GM23248 (cell line): ENCODE measurements at regions not wholly inside any gene's neighbourhood (a gene's known extent, or its start where the extent isn't known, plus 50 kb on each side); places are given as distances from the start of the nearest gene placed in this dataset.
"Not testable (repeated sequence)": the region's sequence is repeated elsewhere in the genome, so short reads cannot be mapped to it uniquely, and the experiment has no call there.

Source experiments
- DNase-seq: peaks from one replicate; pipeline ENCODE4 v3.0.0-alpha.2; 2015
- H2AFZ ChIP-seq: fragments of 200-600 bp; sonication (generic); 2 replicates; pipeline ENCODE4 v1.6.1; 2016; ENCODE audit warnings: antibody characterized with exemption
- H3F3A ChIP-seq: fragments of 200-600 bp; sonication (generic); 2 replicates; pipeline ENCODE4 v1.6.1; 2016; ENCODE audit warnings: mild to moderate bottlenecking, antibody characterized with exemption, mixed run types; ENCODE audit not compliant: insufficient read depth
- H3K27ac ChIP-seq: fragments of 200-600 bp; sonication (generic); 2 replicates; pipeline ENCODE4 v1.5.1; 2016; ENCODE audit warnings: mild to moderate bottlenecking
- H3K27me3 ChIP-seq: fragments of 200-600 bp; sonication (generic); replicated peaks from 2 replicates; pipeline ENCODE4 v1.6.1; 2016; ENCODE audit warnings: mild to moderate bottlenecking; ENCODE audit not compliant: insufficient read depth
- H3K36me3 ChIP-seq: fragments of 200-600 bp; sonication (generic); 2 replicates; pipeline ENCODE4 v1.6.1; 2016; ENCODE audit warnings: low read depth, mild to moderate bottlenecking
- H3K4me1 ChIP-seq: fragments of 200-600 bp; sonication (generic); 2 replicates; pipeline ENCODE4 v1.6.1; 2016; ENCODE audit warnings: mild to moderate bottlenecking; ENCODE audit not compliant: insufficient read depth
- H3K4me2 ChIP-seq: fragments of 200-600 bp; sonication (generic); one replicate; pipeline ENCODE4 v1.6.1; 2016; ENCODE audit warnings: mild to moderate bottlenecking; ENCODE audit not compliant: unreplicated experiment
- H3K4me3 ChIP-seq: fragments of 200-600 bp; sonication (generic); 2 replicates; pipeline ENCODE4 v1.5.1; 2016; ENCODE audit warnings: mild to moderate bottlenecking
- H3K79me2 ChIP-seq: fragments of 200-600 bp; sonication (generic); 2 replicates; pipeline ENCODE4 v1.6.1; 2016; ENCODE audit warnings: mild to moderate bottlenecking; ENCODE audit not compliant: insufficient read depth
- H3K9ac ChIP-seq: fragments of 200-600 bp; sonication (generic); 2 replicates; pipeline ENCODE4 v1.6.1; 2016; ENCODE audit warnings: mild to moderate bottlenecking
- H3K9me2 ChIP-seq: fragments of 200-600 bp; sonication (generic); 2 replicates; pipeline ENCODE4 v1.6.1; 2016; ENCODE audit warnings: mixed run types, mild to moderate bottlenecking, moderate library complexity; ENCODE audit not compliant: insufficient read depth
- H3K9me3 ChIP-seq: fragments of 200-600 bp; sonication (generic); one replicate; pipeline ENCODE4 v1.6.1; 2017; ENCODE audit warnings: low read depth
- H4K20me1 ChIP-seq: fragments of 200-600 bp; sonication (generic); 2 replicates; pipeline ENCODE4 v1.6.0; 2016; ENCODE audit not compliant: insufficient read depth
- EZH2 ChIP-seq: fragments of 200-600 bp; sonication (generic); IDR thresholded peaks from 2 replicates; pipeline ENCODE4 v1.6.1; 2018; ENCODE audit warnings: antibody characterized with exemption, mild to moderate bottlenecking; ENCODE audit not compliant: insufficient read depth, poor library complexity, severe bottlenecking
- EZH2phosphoT487 ChIP-seq: fragments of 200-600 bp; sonication (generic); IDR thresholded peaks from 2 replicates; pipeline ENCODE4 v1.6.1; 2018; ENCODE audit warnings: antibody characterized with exemption, moderate library complexity, mild to moderate bottlenecking, low read depth; ENCODE audit not compliant: insufficient read depth
- WGBS, 2 experiments: methylation state at CpG; one replicate each; pipeline ENCODE4 v1.1.6; 2015 to 2017; ENCODE audit warnings: low lambda C conversion rate in 2 of 2, low coverage in 1 of 2; ENCODE audit errors: missing lambda C conversion rate in 2 of 2; 5-methylcytosine and 5-hydroxymethylcytosine counted together
- in situ Hi-C: fragments of 300-500 bp; cut with MboI; formaldehyde crosslinking; loops from 2 replicates; pipeline ENCODE4 v1.15.0; 2020

DNA sequence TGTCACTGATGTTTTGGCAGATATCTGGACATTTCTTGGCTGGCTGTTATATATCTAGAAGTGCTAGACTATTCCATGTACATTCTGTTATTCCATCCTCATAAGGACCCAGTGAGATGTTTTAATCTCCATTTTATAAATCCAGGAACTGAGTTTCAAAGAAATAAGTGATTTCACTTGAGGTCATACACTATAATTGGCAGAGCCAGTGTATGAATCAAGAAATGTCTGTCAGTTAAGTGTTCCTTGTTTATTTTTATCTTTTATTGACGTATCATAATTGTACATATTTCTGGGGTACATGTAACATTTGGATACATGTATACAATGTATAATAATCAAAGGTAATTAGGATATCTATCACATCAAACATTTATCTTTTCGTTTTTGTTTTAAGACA is 338.3 kb upstream of the KLF4 start:
- Histone ChIP-seq H3K9me3 (no peaks in the 10 kb centered on the region), H4K20me1 (no peaks in the 10 kb centered on the region)

GRCh38 chr9:107827304-107827703 is 337.7 kb upstream of the KLF4 start:
- Histone ChIP-seq H3K79me2 (no peaks in the 10 kb centered on the region), H3K4me3 (no peak overlapping the region)
- WGBS, 2 experiments, result 98 to 99% methylated on average over 2 of the region's 2 CpGs

More for the DNA sequence above, 338.3 kb upstream of the KLF4 start:
- Histone ChIP-seq H3K36me3 (no peaks in the 10 kb centered on the region), H3K27me3 (no peaks in the 10 kb centered on the region), H3K27ac (no peak overlapping the region), H3K4me2 (no peak overlapping the region), H3K4me3 (no peak overlapping the region), H3K79me2 (no peaks in the 10 kb centered on the region), H3K9ac (no peak overlapping the region), H3F3A (no peaks in the 10 kb centered on the region), H3K9me2 (no peaks in the 10 kb centered on the region), H3K4me1 (no peaks in the 10 kb centered on the region), H2AFZ (no peak overlapping the region)
- TF ChIP-seq EZH2, result no peak
- no peak for TF ChIP-seq EZH2phosphoT487
- in situ Hi-C loops, result no loop called here
- DNase-seq, result no peak
- 27 to 33% methylated on average over 2 of the region's 2 CpGs for WGBS, 2 experiments

DNA sequence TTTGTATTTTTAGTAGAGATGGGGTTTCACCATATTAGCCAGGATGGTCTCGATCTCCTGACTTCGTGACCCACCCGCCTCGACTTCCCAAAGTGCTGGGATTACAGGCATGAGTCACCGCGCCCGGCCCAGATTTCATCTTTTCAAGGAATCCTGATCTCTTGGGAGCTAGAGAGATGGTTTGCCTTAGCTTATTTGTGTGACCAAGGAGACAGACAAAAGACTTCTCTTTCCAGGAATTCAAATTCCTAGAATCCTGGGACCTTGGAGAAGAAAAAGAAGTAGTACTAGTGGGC is 337.1 kb upstream of the KLF4 start:
- DNase-seq, H3K4me1 ChIP-seq, H3K27me3 ChIP-seq, H3K27ac ChIP-seq, in situ Hi-C loops, H3K36me3 ChIP-seq, H3K9me2 ChIP-seq, H2AFZ ChIP-seq, H3K4me2 ChIP-seq, H3K9me3 ChIP-seq, H3K4me3 ChIP-seq, H3K9ac ChIP-seq, H3K79me2 ChIP-seq, H4K20me1 ChIP-seq, H3F3A ChIP-seq: not testable (repeated sequence)
- WGBS, 2 experiments, result 82 to 83% methylated on average over 7 of the region's 7 CpGs

More at GRCh38 chr9:107827304-107827703, 337.7 kb upstream of the KLF4 start:
- Histone ChIP-seq H3K27ac (no peak overlapping the region), H3K36me3 (no peaks in the 10 kb centered on the region), H3K9me3 (no peaks in the 10 kb centered on the region), H3K4me1 (no peaks in the 10 kb centered on the region), H2AFZ (no peak overlapping the region), H3K4me2 (no peak overlapping the region), H3F3A (no peaks in the 10 kb centered on the region), H3K27me3 (no peaks in the 10 kb centered on the region), H3K9ac (no peak overlapping the region), H4K20me1 (no peaks in the 10 kb centered on the region), H3K9me2 (no peaks in the 10 kb centered on the region)
- in situ Hi-C loops, result no loop called here
- DNase-seq, result no peak
- TF ChIP-seq EZH2, result no peak
- no peak for TF ChIP-seq EZH2phosphoT487

DNA sequence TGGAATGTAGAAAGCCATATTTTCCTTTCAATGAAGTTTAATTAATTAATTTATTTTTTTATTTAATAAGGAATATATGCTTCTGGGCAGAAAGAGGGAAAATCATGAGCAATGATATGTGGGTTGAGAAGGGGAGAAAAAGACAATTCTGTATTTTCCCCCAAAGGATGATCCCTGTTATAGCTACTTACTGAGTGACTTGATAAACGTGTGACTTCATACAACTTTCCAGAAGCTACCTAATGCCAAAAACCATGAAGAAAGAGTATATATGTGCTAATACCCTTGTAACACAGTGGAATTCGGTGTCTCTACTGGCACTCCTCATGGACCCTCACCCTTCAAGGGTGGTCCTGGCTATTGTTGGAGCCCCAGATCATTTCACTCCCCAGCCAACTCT is 335.0 kb upstream of the KLF4 start:
- Histone ChIP-seq H3K9ac (no peak overlapping the region), H3K27me3 (no peaks in the 10 kb centered on the region), H3K36me3 (no peaks in the 10 kb centered on the region), H3K4me2 (no peak overlapping the region), H3K27ac (no peak overlapping the region), H3K9me2 (no peaks in the 10 kb centered on the region), H3K4me1 (no peaks in the 10 kb centered on the region), H3K4me3 (no peak overlapping the region), H3K9me3 (no peaks in the 10 kb centered on the region), H2AFZ (no peak overlapping the region), H3K79me2 (no peaks in the 10 kb centered on the region), H4K20me1 (no peaks in the 10 kb centered on the region), H3F3A (no peaks in the 10 kb centered on the region)
- 65 to 69% methylated on average over 2 of the region's 2 CpGs for WGBS, 2 experiments
- no peak for TF ChIP-seq EZH2
- no peak for TF ChIP-seq EZH2phosphoT487
- in situ Hi-C loops, result no loop called here
- DNase-seq, result no peak

DNA sequence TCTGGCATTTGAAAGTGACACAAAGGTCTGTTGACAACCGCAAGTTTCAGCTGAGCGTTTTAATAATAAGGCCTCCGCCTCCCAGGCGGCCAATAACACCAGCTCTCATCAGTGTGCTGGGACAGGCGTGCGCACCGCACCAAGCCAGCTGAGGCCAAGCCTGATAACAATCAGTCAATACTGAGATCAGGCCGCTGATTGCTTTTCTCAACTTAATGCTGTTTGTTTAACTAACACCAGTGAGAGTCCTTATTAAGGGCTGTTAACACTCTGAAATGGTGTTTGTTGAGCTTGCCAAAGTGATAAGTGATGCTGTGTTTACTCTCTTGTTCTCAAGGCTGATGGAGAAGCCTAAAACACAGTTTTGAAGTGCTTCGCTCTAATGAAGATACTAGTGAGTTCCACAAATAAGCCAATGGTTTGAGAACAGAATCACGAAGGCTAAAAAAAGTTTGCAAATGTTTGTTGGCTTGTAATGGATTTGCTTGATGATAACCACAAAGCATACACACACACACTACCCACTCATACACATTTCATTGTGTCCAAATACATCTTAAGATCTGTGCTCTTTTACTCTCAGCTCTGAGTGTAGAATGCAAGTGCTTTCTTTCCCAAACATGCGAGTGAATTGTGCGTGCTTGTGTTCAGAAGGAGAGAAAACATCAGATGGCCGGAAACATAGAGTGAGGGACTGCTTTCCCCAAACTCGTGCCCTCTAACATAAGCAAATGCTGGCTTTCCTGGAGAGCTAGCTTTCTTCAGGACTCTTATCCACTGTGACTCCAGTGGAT is 330.4 kb upstream of the KLF4 start:
- TF ChIP-seq EZH2phosphoT487, result no peak
- TF ChIP-seq EZH2, result no peak
- in situ Hi-C loops, result no loop called here
- Histone ChIP-seq H3K79me2 (no peaks in the 10 kb centered on the region), H3K4me2 (no peak overlapping the region), H3K27ac (no peak overlapping the region), H3K9ac (no peak overlapping the region), H2AFZ (no peak overlapping the region), H3K4me1 (no peaks in the 10 kb centered on the region), H3K4me3 (no peak overlapping the region), H3K9me2 (no peaks in the 10 kb centered on the region), H3K27me3 (no peaks in the 10 kb centered on the region), H3K36me3 (no peaks in the 10 kb centered on the region), H4K20me1 (no peaks in the 10 kb centered on the region), H3F3A (no peaks in the 10 kb centered on the region), H3K9me3 (no peaks in the 10 kb centered on the region)
- no peak for DNase-seq
- WGBS, 2 experiments, result 89 to 90% methylated on average over 14 of the region's 14 CpGs

DNA sequence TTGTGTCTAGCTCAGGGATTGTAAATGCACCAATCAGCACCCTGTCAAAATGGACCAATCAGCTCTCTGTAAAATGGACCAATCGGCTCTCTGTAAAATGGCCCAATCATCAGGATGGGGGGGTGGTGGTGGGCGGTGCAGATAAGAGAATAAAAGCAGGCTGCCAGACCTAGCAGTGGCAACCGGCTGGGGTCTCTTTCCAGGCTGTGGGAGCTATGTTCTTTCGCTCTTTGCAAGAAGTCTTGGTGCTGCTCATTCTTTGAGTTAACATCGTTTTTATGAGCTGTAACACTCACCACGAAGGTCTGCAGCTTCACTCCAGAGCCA is 328.9 kb upstream of the KLF4 start:
- H3K79me2 ChIP-seq, H4K20me1 ChIP-seq, H3K9ac ChIP-seq, H3K4me1 ChIP-seq, H3K4me3 ChIP-seq, H3K27ac ChIP-seq, H3K27me3 ChIP-seq, H3K4me2 ChIP-seq, H2AFZ ChIP-seq, H3K36me3 ChIP-seq, DNase-seq, H3K9me2 ChIP-seq, in situ Hi-C loops, H3F3A ChIP-seq, H3K9me3 ChIP-seq: not testable (repeated sequence)
- 72 to 77% methylated on average over 6 of the region's 6 CpGs for WGBS, 2 experiments
